GM21526 (cell line): ENCODE measurements at regions not wholly inside any gene's neighbourhood (a gene's known extent, or its start where the extent isn't known, plus 50 kb on each side); places are given as distances from the start of the nearest gene placed in this dataset.
"Not testable (repeated sequence)": the region's sequence is repeated elsewhere in the genome, so short reads cannot be mapped to it uniquely, and the experiment has no call there.

Source experiments
- ATAC-seq: cut with Tn5 transposase; IDR thresholded peaks from one replicate; pipeline ENCODE4 v1.9.1; 2021; ENCODE audit warnings: moderate library complexity; ENCODE audit not compliant: unreplicated experiment, low FRiP score

DNA sequence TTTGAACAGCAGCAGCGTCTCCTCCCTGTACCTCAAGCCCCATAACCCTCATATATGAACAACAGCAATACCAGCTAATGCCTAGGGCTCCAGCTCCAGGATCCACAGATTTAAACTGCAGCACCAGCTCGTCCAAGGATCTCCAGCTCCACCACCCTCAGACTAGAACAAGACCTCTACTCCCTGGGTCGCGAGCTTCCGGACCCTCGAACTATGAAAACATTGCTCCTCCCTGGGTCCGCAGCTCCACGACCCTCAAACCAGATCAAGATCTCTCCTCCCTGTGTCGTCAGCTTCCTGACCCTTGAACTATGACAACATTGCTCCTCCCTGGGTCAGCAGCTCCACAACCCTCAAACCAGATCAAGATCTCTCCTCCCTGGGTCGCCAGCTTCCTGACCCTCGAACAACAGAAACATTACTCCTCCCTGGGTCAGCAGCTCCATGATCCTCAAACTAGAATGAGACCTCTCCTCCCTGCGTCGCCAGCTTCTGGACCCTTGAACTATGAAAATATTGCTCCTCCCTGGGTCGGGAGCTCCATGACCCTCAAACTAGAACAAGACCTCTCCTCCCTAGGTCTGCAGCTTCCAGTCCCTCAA, 339.0 kb upstream of the SULF2 start:
- no peak for ATAC-seq

DNA sequence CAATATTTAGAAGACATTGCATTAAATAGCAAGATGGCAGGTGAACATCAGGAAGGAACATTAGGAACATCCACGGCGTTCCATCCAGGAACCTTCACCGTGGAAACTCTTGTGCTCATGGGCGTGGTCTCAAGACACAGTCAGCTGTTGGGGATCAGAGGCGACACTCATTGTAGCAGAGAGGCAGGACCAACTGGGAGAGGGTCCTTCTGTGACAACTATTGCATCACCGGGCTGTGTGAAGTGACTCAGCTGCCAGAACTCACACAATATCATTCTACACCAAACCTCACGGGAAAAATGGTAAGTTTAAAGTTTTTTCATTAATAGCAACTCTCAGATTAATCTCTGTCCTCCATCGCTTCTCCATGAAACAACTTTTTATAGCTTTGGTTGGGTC, 334.8 kb upstream of the SULF2 start:
- ATAC-seq: no peak

DNA sequence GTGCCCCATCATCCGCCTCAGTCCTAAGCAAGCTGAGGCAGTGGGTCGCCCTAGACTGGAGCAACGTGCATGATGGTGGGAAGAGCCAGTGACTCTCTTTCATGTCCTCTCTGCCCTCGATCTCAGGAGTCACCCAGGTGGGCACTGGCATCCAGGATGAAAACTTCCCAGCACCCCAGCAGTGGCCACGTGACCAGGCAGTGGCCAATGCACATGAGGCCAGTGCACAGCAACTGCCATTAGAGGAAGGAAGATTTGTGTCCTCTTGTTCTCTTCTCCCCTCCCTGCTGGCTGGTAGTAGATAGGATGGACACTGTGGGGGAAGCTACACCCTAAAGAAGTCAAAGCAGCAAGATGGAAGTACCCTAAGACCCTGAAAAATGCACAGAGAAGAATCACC, 334.1 kb upstream of the SULF2 start:
- not testable (repeated sequence) for ATAC-seq

DNA sequence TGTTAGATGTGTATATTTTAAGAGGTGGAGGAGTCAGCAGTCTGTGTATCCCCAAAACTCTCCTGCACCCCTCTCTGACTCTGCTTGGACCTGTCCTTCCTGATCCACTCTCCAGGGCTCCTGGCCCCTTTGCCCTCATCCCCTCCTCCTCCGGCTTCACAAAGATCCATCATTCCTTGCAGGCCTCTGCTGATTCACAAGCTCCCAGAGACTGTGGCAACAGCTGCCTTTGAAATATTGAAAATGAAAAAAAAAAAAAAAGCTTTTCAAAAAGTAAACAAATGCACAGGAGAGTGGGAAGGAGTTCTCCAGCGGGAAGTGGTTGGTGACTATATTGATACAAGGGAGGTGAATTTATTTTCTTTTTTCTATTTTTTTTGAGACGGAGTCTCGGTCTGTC, 330.2 kb upstream of the SULF2 start:
- no peak for ATAC-seq

DNA sequence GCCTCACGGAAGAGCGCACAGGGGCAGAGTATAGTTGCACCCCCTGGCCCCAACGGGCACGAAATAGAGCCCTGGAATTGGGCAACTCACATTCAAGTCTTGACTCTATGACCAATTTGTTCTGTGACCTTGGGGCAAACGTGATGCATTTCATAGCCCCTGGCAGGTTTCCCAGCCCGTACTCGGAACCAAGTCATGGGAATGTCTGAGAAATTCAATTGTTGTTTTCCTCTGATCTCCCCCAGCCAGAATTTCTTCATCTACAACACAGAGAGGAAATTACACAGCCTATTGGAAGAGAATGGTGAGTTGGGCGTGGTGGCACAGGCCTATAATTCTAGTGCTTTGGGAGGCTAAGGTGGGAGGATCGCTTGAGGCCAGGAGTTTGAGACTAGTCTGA, 322.3 kb upstream of the SULF2 start:
- no peak for ATAC-seq

DNA sequence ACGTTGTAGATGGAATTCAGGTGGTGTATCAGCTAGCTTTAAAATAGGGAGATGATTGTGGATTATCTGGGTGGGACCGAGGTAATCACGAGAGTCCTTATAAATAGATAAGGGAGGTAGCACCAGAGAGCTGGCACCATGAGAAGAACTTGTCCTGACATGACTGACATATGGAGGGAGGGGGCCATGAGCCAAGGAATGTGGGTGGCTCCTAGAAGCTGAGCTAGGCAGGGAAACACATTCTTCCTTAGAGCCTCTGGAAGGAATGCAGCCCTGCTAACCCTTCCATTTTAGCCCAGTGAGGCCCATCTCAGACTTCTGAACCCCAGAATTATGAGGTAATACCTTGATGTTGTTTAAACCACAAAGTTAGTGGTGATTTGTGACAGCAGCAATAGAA, 321.1 kb upstream of the SULF2 start:
- no peak for ATAC-seq

DNA sequence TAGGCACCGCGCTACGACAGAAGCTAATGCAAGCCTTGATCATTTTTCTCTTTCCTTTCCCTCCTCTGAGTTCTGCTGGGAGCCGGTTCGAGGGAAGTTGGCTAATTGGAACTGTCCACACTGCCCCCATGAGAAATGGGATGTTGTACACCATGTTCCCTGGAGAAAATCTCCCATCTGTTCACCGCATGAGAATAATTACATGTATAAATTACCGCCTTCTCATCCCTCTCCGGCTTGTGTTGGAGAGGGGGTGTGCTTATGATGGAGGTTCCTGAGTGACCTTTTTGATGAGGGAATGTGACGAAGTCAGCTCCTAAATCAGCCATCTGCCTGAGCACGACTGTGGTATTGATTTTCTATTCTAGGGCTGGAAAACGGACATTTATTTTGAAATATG, 320.2 kb upstream of the SULF2 start:
- no peak for ATAC-seq

DNA sequence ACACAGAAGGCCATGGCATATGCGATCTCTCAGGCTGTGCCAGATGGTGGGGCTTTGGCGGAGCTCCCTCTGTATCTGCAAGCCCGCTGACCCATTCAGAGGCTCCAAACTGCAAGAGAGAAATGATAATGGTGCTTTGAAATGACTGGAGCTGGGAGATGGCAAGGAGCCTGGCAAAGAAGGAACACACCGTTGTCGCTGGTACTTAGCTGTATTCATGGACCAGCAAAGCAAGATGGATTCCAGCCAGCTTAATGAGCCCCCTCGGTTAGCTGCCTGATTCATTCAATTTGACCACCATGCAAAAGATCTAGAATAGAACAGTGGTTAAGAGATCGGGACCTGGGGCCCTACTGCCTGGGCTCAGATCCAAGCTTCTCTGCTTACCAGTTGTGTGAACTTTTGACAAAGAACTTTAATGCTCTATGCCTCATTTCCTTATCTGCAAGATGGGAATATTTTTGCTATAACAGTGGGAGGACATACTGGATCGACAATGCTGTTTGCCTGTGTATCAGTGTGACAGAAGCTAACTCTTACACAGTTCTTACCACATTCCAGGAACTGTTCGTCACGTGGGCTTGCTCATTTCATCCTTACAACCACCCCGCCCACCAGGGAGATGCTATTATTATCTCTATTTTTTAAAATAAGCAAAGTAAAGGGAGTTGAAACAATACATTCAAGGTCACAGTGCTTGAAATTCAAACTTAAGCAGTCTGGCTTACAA, 317.8 kb upstream of the SULF2 start:
- no peak for ATAC-seq

DNA sequence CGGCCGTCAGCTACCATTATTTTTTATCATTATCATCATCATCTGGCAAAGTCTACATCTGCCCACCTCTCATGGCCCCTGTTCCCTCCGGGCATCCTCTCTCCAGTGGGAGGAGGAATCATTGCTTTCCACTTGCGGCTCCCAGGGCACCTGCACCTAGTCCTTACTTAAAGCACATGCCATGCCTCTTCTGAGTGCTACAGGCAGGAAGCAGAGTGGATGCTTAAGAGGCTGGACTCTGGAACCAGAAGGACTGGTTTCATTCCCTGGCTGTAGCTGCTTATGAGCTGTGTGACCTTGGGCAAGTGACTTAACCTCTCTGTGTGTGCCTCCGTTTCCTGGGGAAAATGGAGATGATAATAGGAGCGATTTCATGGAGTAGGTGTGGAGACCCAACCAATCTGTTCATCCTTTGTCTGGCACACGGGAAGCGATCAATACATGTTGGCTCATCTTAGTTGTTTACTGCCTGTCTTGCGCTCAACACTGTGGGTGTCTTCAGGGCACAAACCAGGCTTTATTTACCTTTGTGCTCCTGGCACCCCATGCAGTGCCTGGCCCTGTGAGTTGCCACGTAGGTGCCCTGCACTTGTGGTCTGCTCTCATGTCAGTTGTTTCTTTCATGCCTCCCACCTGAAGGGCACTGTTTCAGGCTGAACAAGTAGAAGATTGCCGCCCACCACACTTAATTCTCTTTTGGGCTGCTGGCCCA, 317.0 kb upstream of the SULF2 start:
- ATAC-seq: no peak

DNA sequence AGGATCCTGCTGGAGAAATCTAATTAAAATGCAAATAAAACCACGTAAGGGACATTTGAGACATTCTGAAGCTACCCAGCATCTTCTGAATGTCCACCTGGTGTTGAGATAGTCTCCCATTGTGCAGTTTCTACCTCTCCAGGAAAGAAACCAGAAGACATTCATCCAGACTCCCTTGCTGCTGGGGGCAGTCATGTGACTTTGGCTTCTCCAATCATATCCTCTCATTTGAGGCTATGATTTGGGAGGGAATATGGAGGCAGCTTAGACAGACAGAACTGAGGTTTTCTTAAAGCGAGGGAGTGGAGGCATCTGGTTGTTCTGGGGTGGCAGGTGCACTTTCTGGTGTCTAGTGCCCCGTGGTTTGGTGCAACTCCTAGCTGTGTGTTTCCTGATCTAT, 315.2 kb upstream of the SULF2 start:
- no peak for ATAC-seq

DNA sequence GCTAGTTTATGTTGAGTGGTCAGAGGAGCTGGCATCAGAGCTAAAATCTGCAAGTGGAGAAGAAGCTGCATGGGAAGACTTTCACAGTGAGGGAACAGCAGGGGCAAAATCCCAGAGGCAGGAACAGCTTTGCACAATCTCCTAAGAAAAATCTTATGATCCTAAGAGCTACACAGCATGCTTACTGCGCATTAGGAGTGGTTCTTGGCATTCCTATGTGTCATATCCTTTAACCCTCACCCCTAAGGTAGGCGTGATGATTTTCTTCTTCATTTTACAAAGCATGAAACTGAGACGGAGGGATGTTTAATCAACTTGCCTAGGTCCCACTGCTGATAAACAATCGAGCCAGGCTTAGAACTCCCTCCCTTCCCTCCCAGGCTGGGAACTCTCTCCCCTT, 313.6 kb upstream of the SULF2 start:
- no peak for ATAC-seq

DNA sequence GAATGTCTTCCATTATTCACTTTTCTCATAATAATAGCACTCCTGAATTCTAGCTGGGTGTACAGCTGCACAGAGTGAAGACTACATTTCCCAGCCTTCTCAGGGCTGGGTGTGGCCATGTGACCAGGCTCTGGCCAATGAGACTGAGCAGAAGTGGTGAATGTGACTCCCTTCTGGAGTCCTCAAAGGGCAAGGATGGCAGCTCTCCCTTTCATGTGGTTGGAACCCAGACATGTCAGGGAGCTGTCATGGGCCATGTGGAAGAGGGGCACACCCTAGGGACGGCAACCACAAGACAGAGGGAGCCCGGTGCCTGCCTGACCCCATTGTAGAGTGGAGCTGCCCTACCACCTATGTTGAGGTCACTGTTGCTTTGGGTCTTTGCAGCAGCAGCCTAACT, 312.8 kb upstream of the SULF2 start:
- ATAC-seq: no peak

DNA sequence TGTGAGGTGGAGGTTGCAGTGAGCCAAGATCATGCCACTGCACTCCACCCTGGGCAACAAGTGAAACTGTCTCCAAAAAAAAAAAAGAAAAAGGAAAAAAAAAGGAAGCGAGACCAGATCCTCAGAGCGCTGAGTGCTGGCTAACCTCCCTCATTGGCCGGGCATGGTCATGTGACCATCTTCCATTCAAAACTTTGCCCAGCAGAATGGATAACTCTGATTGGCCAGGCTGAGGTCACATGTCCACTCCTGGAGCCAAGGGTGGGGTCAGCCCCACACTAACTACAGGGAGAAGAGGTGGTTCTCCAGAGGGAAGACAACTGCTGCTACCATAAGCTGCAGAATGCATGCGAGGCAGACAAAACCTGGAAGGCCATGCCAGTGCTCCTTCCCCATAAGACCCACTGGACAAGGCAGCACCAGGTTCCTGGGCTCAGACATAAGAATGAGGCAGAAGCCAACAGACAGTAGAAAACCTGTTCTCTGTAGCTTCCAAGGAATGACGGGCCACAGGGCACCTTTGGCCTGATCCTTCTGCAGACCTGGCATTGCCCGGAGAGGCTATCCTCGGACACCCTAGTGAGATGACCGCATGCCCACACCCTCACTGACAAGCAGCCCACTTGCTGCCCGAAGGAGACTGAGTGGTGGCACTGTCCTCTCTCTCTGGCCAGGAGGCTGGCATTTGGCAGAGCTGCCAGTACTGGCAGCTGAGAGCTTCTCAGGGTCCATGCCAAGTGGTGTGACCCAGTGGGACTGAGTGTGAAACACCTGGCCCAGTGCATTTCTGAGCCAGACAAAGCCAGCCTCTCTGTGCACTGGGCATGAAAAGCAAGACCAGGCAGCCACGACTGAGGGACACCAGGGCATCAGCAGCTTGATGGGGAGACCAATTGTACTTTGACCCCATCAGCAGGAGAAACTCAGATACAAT, 311.9 kb upstream of the SULF2 start:
- ATAC-seq: no peak

DNA sequence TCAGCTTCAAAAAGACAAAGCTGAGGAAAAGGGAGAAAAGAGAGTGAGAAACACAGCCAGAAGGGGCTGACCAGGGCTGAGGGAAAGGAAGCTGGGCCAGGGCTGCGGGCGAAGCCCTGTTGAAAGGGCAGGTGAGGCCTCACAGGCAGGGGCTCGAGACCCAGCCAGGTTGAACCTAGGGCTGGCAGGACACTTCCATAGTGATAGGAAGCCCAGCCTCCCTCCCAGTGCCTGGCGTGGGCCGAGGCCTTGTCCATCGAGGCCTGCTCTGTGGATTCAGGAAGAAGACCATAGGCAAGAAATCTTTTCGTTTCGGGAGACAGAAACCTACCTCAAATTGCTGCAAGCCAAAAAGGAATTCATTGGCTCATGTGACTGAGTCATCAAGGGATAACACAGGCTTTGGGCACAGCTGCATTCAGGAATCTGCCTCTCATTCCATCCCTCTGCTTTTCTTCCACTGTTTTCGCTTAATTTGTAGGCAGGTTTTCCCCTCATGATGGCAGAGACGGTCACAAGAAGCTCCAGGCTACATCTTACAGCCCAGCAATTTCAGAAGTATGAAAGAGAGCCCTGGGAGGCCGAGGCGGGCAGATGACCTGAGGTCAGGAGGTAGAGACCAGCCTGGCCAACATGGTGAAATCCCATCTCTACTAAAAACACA, 311.1 kb upstream of the SULF2 start:
- no peak for ATAC-seq

DNA sequence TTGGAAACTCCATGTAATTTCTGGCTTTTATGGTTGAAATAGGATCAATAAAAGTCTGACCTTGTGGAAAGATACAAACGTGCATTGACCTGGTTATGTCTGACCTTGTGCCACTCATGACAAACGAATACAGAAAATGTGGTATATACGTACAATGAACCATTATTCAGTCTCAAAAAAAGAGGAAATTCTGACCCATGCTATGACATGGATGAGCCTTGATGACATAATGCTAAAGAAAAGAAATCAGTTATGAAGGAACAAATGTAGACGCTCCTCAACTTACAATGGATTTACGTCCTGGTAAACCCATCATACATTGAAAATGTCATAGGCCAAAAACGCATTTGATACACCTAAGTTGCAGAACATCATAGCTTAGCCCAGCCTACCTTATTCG, 309.7 kb upstream of the SULF2 start:
- no peak for ATAC-seq

DNA sequence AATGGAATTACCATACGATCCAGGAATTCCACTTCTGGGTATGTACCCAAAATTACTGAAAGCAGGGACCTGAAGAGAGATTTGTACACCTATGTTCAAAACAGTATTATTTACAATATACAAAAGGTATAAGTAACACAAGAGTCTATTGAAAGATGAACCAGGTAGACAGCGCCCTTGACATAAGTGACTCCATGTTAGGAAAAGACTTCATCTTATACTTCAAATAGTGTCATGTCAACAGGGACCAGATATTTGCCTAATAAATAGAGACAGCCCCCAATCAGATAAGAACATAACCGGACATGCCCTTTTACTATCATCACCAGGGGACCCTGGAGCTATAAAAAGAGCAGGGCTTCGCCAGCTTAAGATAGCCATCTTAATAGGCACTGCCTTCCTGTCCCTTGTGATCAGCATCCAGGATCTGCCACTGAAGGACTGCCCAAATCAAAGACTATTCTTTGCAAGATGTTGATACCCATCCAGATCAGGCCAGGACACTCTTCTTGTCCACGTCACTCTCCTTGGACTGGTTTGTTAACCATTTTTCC, 309.0 kb upstream of the SULF2 start:
- ATAC-seq: no peak

DNA sequence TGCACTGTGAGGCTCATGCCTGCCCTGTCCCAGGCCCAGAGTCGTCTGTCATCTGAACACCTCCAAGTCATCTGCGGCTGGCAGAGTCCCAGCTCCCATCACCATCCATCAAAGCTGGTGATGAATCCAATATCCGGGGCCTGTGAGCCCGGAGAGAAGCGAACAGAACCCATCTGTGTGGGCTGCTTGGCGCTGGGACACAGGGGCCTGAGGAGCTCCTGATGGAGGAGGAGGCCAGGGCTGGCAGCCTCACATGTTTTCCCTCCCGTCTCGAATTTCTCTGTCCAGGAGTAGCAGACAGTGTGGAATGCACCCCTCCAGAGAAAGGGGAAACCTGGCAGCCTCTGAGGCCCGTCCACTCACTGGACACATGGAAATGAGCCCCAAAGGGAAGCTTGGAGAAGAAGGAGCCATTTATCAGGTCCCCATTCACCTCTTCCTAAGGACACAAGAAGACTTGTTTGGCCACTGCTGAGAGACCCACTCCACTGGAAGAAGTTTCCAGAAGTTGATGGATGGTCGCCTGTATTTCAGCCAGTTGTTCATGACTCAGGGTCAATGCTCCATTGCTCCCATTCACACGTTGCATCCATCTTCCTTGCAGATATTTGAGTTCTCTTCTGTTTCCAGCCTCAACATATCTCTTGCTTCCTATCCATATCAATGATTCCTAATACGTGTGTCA, 307.5 kb upstream of the SULF2 start:
- no peak for ATAC-seq

DNA sequence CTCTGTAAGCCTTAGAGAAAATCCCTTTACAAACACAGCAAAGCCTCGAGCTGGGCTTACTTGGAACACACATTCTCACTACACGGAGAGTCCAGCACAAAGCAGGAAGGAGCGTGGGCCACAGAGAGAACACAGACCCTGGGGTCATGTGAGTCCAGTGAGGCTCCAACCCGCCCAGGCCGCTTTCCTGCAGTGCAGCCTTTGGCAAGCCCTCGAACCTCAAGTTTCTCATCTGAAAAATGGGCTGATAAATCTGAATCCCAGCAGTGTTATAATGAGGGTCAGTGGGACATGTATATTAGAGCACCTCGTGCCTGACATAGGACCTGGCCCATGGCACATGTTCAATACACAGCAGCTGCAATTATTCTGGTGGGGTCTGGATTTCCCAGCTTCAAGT, 305.5 kb upstream of the SULF2 start:
- ATAC-seq: no peak

DNA sequence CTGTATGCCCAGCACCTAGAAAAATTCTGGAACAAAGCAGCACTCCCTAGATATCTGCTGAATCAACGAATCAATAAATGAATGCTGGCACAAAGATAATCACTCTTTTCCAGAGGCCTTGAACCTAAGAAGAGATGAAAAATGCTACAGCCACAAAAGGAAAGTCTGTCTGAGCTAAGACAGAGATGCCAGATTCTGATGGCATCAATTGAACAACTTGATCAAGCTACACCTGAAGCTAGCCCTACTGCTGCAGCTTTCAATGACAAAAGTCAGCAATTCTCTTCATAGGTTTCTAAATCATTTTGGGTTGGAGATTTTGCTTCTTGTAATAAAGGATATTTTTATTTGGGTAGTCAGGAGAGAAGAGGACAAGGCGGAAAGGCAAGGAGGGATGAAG, 305.0 kb upstream of the SULF2 start:
- no peak for ATAC-seq

DNA sequence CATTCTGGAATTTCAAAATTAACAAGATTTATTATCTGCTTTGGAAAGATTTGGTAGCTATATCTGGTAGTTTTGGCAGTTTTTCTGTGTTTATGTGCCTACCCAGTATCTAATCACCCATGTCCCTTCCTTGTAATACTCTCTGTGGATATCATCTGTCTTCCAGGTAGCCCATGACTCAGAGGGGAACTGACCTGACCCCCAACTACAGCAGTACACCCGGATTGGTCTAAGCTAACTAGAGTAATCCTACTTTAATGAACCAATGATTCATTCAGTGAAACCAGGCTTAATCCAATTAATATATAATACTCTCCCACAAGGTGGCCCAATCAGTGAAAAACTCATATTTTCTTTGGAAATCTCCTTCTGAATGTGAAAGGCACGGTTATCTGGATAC, 295.3 kb upstream of the SULF2 start:
- no peak for ATAC-seq
